Tibial nerve (tissue), 4 donors: ENCODE measurements at regions not wholly inside any gene's neighbourhood (a gene's known extent, or its start where the extent isn't known, plus 50 kb on each side); places are given as distances from the start of the nearest gene placed in this dataset.
A peak's percentile ranks its signal among the peaks of the same experiment; 100 is the strongest.

Experiments
- DNase-seq, 2 donors: peaks; one replicate each; pipeline ENCODE4 v3.0.0-alpha.2; 2019; ENCODE audit warnings: low spot score in 2 of 2
- H3K27ac ChIP-seq, 4 donors: fragments of 200-600 bp; sonication (generic) in 3 of 4; one replicate each; pipeline ENCODE4 v1.5.1; 2017 to 2019; ENCODE audit warnings: mild to moderate bottlenecking in 1 of 4
- H3K27me3 ChIP-seq, 2 donors: fragments of 200-600 bp; sonication (generic) in 1 of 2; one replicate each; pipeline versions ENCODE4 v1.5.1 to v1.6.0; 2017 to 2019
- H3K36me3 ChIP-seq, 3 donors: fragments of 200-600 bp; sonication (generic); one replicate each; pipeline ENCODE4 v1.5.1; 2018 to 2019
- H3K4me1 ChIP-seq, 4 donors: fragments of 200-600 bp; sonication (generic) in 3 of 4; one replicate each; pipeline ENCODE4 v1.5.1; 2017 to 2019
- H3K4me3 ChIP-seq, 4 donors: fragments of 200-600 bp; sonication (generic) in 3 of 4; one replicate each; pipeline ENCODE4 v1.5.1; 2017 to 2019; ENCODE audit warnings: mild to moderate bottlenecking in 1 of 4, moderate library complexity in 1 of 4
- H3K9me3 ChIP-seq, 4 donors: fragments of 200-600 bp; sonication (generic) in 3 of 4; one replicate each; pipeline ENCODE4 v1.5.1; 2017 to 2019
- EP300 ChIP-seq, 2 donors: sonication (generic); formaldehyde crosslinking; IDR thresholded peaks; one replicate each; pipeline ENCODE4 v1.6.1; 2017; ENCODE audit warnings: antibody characterized with exemption in 2 of 2, mild to moderate bottlenecking in 1 of 2
- POLR2A ChIP-seq, 2 donors: fragments of 450-650 bp; IDR thresholded peaks; one replicate each; pipeline ENCODE4 v1.6.1; 2017; ENCODE audit warnings: antibody characterized with exemption in 2 of 2, mild to moderate bottlenecking in 2 of 2, moderate library complexity in 2 of 2
- WGBS, 2 donors: methylation state at CpG; one replicate each; pipeline ENCODE4 v1.1.5; 2018; 5-methylcytosine and 5-hydroxymethylcytosine counted together
- TF ChIP-seq, protein P1 (sequence below), 5 experiments: fragments of 200-600 bp in 3 of 5; fragments of 450-650 bp in 2 of 5; sonication (generic) in 3 of 5; IDR thresholded peaks; one replicate each; pipeline ENCODE4 v1.5.1; 2016 to 2019; ENCODE audit warnings: antibody characterized with exemption in 5 of 5, mild to moderate bottlenecking in 3 of 5, moderate library complexity in 2 of 5

- TF ChIP-seq, protein P1, sequence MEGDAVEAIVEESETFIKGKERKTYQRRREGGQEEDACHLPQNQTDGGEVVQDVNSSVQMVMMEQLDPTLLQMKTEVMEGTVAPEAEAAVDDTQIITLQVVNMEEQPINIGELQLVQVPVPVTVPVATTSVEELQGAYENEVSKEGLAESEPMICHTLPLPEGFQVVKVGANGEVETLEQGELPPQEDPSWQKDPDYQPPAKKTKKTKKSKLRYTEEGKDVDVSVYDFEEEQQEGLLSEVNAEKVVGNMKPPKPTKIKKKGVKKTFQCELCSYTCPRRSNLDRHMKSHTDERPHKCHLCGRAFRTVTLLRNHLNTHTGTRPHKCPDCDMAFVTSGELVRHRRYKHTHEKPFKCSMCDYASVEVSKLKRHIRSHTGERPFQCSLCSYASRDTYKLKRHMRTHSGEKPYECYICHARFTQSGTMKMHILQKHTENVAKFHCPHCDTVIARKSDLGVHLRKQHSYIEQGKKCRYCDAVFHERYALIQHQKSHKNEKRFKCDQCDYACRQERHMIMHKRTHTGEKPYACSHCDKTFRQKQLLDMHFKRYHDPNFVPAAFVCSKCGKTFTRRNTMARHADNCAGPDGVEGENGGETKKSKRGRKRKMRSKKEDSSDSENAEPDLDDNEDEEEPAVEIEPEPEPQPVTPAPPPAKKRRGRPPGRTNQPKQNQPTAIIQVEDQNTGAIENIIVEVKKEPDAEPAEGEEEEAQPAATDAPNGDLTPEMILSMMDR (IDR thresholded peaks at IDR 0.05) = no peak
- TF ChIP-seq POLR2A (IDR thresholded peaks at IDR 0.05) = no peak
- TF ChIP-seq EP300 (IDR thresholded peaks at IDR 0.05) = no peak
Observed at GRCh38 chr2:40556739-40557138, 104.8 kb upstream of the SLC8A1 start.

GRCh38 chr2:40558761-40559160 lies 106.9 kb upstream of the SLC8A1 start:
- no peaks in the 10 kb centered on the region for H3K36me3 ChIP-seq
- H3K4me3 ChIP-seq = no peak overlapping the region
- no peak for TF ChIP-seq POLR2A (IDR thresholded peaks at IDR 0.05)
- TF ChIP-seq, protein P1 (IDR thresholded peaks at IDR 0.05) = no peak
- peak in 1 of 2 donors; percentile 18 for TF ChIP-seq EP300 (IDR thresholded peaks at IDR 0.05)
- H3K9me3 ChIP-seq = no peaks in the 10 kb centered on the region
- no peaks in the 10 kb centered on the region for H3K4me1 ChIP-seq
- no peak for DNase-seq
- H3K27ac ChIP-seq = no peak overlapping the region
- H3K27me3 ChIP-seq = no peaks in the 10 kb centered on the region
- WGBS, 2 donors = 82 to 83% methylated on average over 6 of the region's 6 CpGs

More at GRCh38 chr2:40556739-40557138, 104.8 kb upstream of the SLC8A1 start:
- no peaks in the 10 kb centered on the region for H3K9me3 ChIP-seq
- 80 to 88% methylated on average over 6 of the region's 6 CpGs for WGBS, 2 donors
- no peak overlapping the region for H3K4me3 ChIP-seq
- no peaks in the 10 kb centered on the region for H3K27me3 ChIP-seq
- no peak overlapping the region for H3K27ac ChIP-seq
- H3K4me1 ChIP-seq = no peaks in the 10 kb centered on the region
- no peaks in the 10 kb centered on the region for H3K36me3 ChIP-seq
- no peak for DNase-seq

DNA sequence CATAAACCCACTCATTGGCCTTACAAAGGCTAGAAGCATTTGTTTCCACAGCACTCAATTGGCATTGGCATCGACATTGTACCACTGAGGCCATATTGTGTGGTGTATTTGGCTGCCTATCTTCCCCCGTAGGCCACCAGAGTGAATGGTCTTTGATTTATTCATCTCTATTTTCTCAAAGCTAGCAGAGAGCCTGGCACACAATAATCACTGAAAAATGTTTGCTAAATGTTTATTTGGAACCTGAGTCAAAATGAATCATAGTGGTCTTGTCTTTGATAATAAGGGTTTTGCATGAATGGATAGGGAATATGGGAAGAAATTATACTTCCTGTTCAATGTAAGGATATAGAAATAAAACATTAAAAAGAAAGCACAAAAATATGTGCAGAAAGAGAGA lies 107.3 kb upstream of the SLC8A1 start:
- H3K27me3 ChIP-seq = no peaks in the 10 kb centered on the region

DNA sequence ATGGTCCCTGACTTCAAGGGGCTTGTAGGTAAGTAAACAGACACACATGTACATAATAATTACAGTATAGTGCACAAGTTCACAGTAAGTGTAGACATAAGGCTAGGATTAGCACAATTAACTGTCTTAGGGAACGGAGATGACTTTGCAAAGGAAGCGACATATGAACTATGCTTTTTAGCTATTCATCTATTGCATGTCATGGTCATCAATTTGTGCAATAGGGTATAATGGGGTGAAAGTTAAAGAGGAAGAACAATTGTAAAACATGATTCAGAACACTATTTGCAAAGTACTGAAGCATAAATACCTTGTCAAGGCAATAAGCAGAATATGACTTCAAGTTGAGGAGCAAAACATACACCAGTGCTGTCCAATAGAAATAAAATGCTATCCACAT lies 112.3 kb upstream of the SLC8A1 start:
- Histone ChIP-seq H3K4me3 (no peak overlapping the region), H3K27me3 (no peaks in the 10 kb centered on the region), H3K27ac (no peak overlapping the region), H3K36me3 (no peaks in the 10 kb centered on the region), H3K9me3 (no peaks in the 10 kb centered on the region), H3K4me1 (no peaks in the 10 kb centered on the region)
- no peak for TF ChIP-seq EP300 (IDR thresholded peaks at IDR 0.05)
- TF ChIP-seq POLR2A (IDR thresholded peaks at IDR 0.05) = no peak
- TF ChIP-seq, protein P1 (IDR thresholded peaks at IDR 0.05) = no peak
- no peak for DNase-seq
- WGBS, 2 donors = 41 to 48% methylated on average over 2 of the region's 2 CpGs

More for the DNA sequence above, 107.3 kb upstream of the SLC8A1 start:
- WGBS, 2 donors = 82 to 84% methylated on average over 2 of the region's 2 CpGs
- TF ChIP-seq POLR2A (IDR thresholded peaks at IDR 0.05) = no peak
- TF ChIP-seq, protein P1 (IDR thresholded peaks at IDR 0.05) = no peak
- TF ChIP-seq EP300 (IDR thresholded peaks at IDR 0.05) = no peak
- H3K4me1 ChIP-seq = no peaks in the 10 kb centered on the region
- DNase-seq = no peak
- H3K4me3 ChIP-seq = no peak overlapping the region
- H3K27ac ChIP-seq = no peak overlapping the region
- no peaks in the 10 kb centered on the region for H3K36me3 ChIP-seq
- no peaks in the 10 kb centered on the region for H3K9me3 ChIP-seq

DNA sequence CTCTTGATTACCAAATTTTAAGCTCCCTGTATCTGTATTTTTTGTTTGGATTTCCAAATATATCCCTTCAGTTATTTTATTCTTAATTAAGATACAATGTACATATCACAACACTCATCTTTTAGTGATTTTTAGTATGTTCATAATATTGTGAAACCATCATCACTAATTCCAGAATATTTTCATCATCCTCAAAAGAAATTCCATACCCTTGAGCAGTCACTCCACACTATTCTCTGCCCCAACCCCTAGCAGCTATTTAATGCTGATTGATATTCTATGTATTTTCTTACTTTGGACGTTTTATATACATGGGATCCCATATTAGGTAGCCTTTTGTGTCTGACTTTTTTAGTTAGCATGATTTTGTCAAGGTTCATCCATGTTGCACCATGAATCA lies 127.4 kb upstream of the SLC8A1 start:
- H3K9me3 ChIP-seq = no peaks in the 10 kb centered on the region
- H3K4me1 ChIP-seq = no peaks in the 10 kb centered on the region
- no peaks in the 10 kb centered on the region for H3K27me3 ChIP-seq
- 50 to 68% methylated on average over 1 of the region's 1 CpG for WGBS, 2 donors
- no peak overlapping the region for H3K27ac ChIP-seq
- no peak for DNase-seq
- TF ChIP-seq POLR2A (IDR thresholded peaks at IDR 0.05) = no peak
- TF ChIP-seq, protein P1 (IDR thresholded peaks at IDR 0.05) = no peak
- TF ChIP-seq EP300 (IDR thresholded peaks at IDR 0.05) = no peak
- H3K4me3 ChIP-seq = no peak overlapping the region
- H3K36me3 ChIP-seq = no peaks in the 10 kb centered on the region
